HL-60 (cell line): ENCODE measurements at regions not wholly inside any gene's neighbourhood (a gene's known extent, or its start where the extent isn't known, plus 50 kb on each side); places are given as distances from the start of the nearest gene placed in this dataset.

Source experiments
- CTCF ChIP-seq: IDR thresholded peaks from one replicate; pipeline ENCODE4 v1.5.1; 2011; ENCODE audit warnings: low read length, control low read depth, inconsistent platforms; ENCODE audit not compliant: insufficient read depth
- POLR2AphosphoS5 ChIP-seq: IDR thresholded peaks from 2 replicates; pipeline ENCODE4 v1.6.1; 2012; ENCODE audit warnings: low read depth

- TF ChIP-seq CTCF (no peak), POLR2AphosphoS5 (no peak)
Observed at GRCh38 chr1:239126884-239127283, 259.5 kb upstream of the CHRM3 start.
